GM21528 (cell line): ENCODE measurements at regions not wholly inside any gene's neighbourhood (a gene's known extent, or its start where the extent isn't known, plus 50 kb on each side); places are given as distances from the start of the nearest gene placed in this dataset.

Experiments used
- ATAC-seq: cut with Tn5 transposase; IDR thresholded peaks from one replicate; pipeline ENCODE4 v1.9.1; 2021; ENCODE audit warnings: mild to moderate bottlenecking, moderate library complexity; ENCODE audit not compliant: unreplicated experiment, low FRiP score

- no peak for ATAC-seq
These were observed 117.9 kb upstream of the ID2 start for GRCh38 chr2:8563814-8564474.

GRCh38 chr2:8564475-8564874 is 117.4 kb upstream of the ID2 start:
- ATAC-seq: no peak

GRCh38 chr2:8565399-8566154 is 116.3 kb upstream of the ID2 start:
- ATAC-seq: no peak

- ATAC-seq: no peak
These were observed 115.6 kb upstream of the ID2 start for GRCh38 chr2:8566155-8566670.

- no peak for ATAC-seq
These were observed 114.9 kb upstream of the ID2 start for GRCh38 chr2:8566774-8567468.

GRCh38 chr2:8567469-8568260 is 114.2 kb upstream of the ID2 start:
- no peak for ATAC-seq

- ATAC-seq: no peak
These were observed 113.1 kb upstream of the ID2 start for GRCh38 chr2:8568543-8569302.

- ATAC-seq: no peak
These were observed 112.4 kb upstream of the ID2 start for GRCh38 chr2:8569332-8569930.

GRCh38 chr2:8570637-8571036 is 111.2 kb upstream of the ID2 start:
- no peak for ATAC-seq

GRCh38 chr2:8571301-8571791 is 110.5 kb upstream of the ID2 start:
- no peak for ATAC-seq

GRCh38 chr2:8571792-8572499 is 109.9 kb upstream of the ID2 start:
- no peak for ATAC-seq

- no peak for ATAC-seq
These were observed 109.1 kb upstream of the ID2 start for GRCh38 chr2:8572712-8573233.

- no peak for ATAC-seq
These were observed 108.5 kb upstream of the ID2 start for GRCh38 chr2:8573234-8573941.

- ATAC-seq: no peak
These were observed 108.0 kb upstream of the ID2 start for GRCh38 chr2:8573942-8574195.

- ATAC-seq: no peak
These were observed 107.4 kb upstream of the ID2 start for GRCh38 chr2:8574196-8575037.

- no peak for ATAC-seq
These were observed 106.6 kb upstream of the ID2 start for GRCh38 chr2:8575038-8575833.
